ENCODE measurements at regions not wholly inside any gene's neighbourhood (a gene's known extent, or its start where the extent isn't known, plus 50 kb on each side); places are given as distances from the start of the nearest gene placed in this dataset.

- DNase-seq: no peak
- Histone ChIP-seq H3K36me3 (replicated peaks in 1 of 2; ENCODE audit: control extremely low read depth in 1 of 2, control insufficient read depth in 1 of 2, extremely low read depth in 1 of 2, insufficient read depth in 2 of 2, low read length in 1 of 2) (no peaks in the 10 kb centered on the region), H3K27ac (ENCODE audit: low read length in 2 of 2) (no peak overlapping the region), H3K4me2 (replicated peaks; ENCODE audit: low read depth, low read length, poor library complexity, severe bottlenecking) (no peak overlapping the region), H3K79me2 (ENCODE audit: control insufficient read depth, insufficient read depth, low read length) (no peaks in the 10 kb centered on the region), H3K9ac (ENCODE audit: low read length) (no peak overlapping the region), H3K4me3 (ENCODE audit: control extremely low read depth in 1 of 5, extremely low read depth in 1 of 5, insufficient read depth in 1 of 5, low read depth in 2 of 5, low read length in 4 of 5) (no peak overlapping the region), H3K4me1 (ENCODE audit: control insufficient read depth in 2 of 2, insufficient read depth in 2 of 2, low read length in 2 of 2) (no peaks in the 10 kb centered on the region), H2AFZ (ENCODE audit: insufficient read depth, low read depth, low read length, poor library complexity, severe bottlenecking) (no peak overlapping the region), H4K20me1 (ENCODE audit: control insufficient read depth, insufficient read depth, low read length, poor library complexity, severe bottlenecking) (no peaks in the 10 kb centered on the region), H3K9me3 (ENCODE audit: control extremely low read depth in 1 of 3, control insufficient read depth in 2 of 3, insufficient read depth in 1 of 3, low read length in 2 of 3) (peaks cover 0 to 17% (median 5%) of the 10 kb centered on the region in 3 donors), H3K27me3 (replicated peaks in 1 of 4; ENCODE audit: control extremely low read depth in 1 of 4, control insufficient read depth in 3 of 4, insufficient read depth in 4 of 4, low read length in 3 of 4) (no peaks in the 10 kb centered on the region)
- no peak for TF ChIP-seq CTCF (IDR thresholded peaks at IDR 0.05)
- no peak for TF ChIP-seq EZH2 (IDR thresholded peaks at IDR 0.05; ENCODE audit: borderline replicate concordance, insufficient read depth, low read depth, low read length, poor library complexity, severe bottlenecking)
- Mint-ChIP-seq H3K27ac (no peak overlapping the region), H3K27me3 (no peaks in the 10 kb centered on the region), H3K4me3 (no peak overlapping the region), H3K4me1 (no peaks in the 10 kb centered on the region), H3K9me3 (ENCODE audit: insufficient read depth) (peaks cover 3% of the 10 kb centered on the region)
- ATAC-seq (ENCODE audit: low read depth): no peak
- POLR2A ChIA-PET: no interaction called here
- intact Hi-C loops (cut with micrococcal nuclease): no loop called here
- 84% methylated on average over 4 of the region's 4 CpGs for WGBS (ENCODE audit: insufficient coverage)
- CTCF ChIA-PET: no interaction called here
These were observed 386.2 kb downstream of the MEIS1 start for GRCh38 chr2:66821168-66821567.

- H3K27ac Mint-ChIP-seq: no peak overlapping the region
- DNase-seq (no peak), ATAC-seq (ENCODE audit: low read depth) (no peak)
- Histone ChIP-seq H4K20me1 (ENCODE audit: control insufficient read depth, insufficient read depth, low read length, poor library complexity, severe bottlenecking) (no peaks in the 10 kb centered on the region), H3K9me3 (ENCODE audit: control extremely low read depth in 1 of 3, control insufficient read depth in 2 of 3, insufficient read depth in 1 of 3, low read length in 2 of 3) (peaks cover 0 to 17% (median 5%) of the 10 kb centered on the region in 3 donors), H3K4me1 (ENCODE audit: control insufficient read depth in 2 of 2, insufficient read depth in 2 of 2, low read length in 2 of 2) (no peaks in the 10 kb centered on the region), H3K9ac (ENCODE audit: low read length) (no peak overlapping the region), H3K27me3 (replicated peaks in 1 of 4; ENCODE audit: control extremely low read depth in 1 of 4, control insufficient read depth in 3 of 4, insufficient read depth in 4 of 4, low read length in 3 of 4) (no peaks in the 10 kb centered on the region), H3K36me3 (replicated peaks in 1 of 2; ENCODE audit: control extremely low read depth in 1 of 2, control insufficient read depth in 1 of 2, extremely low read depth in 1 of 2, insufficient read depth in 2 of 2, low read length in 1 of 2) (no peaks in the 10 kb centered on the region), H3K4me3 (ENCODE audit: control extremely low read depth in 1 of 5, extremely low read depth in 1 of 5, insufficient read depth in 1 of 5, low read depth in 2 of 5, low read length in 4 of 5) (no peak overlapping the region), H2AFZ (ENCODE audit: insufficient read depth, low read depth, low read length, poor library complexity, severe bottlenecking) (no peak overlapping the region), H3K27ac (ENCODE audit: low read length in 2 of 2) (no peak overlapping the region), H3K4me2 (replicated peaks; ENCODE audit: low read depth, low read length, poor library complexity, severe bottlenecking) (no peak overlapping the region), H3K79me2 (ENCODE audit: control insufficient read depth, insufficient read depth, low read length) (no peaks in the 10 kb centered on the region)
- H3K27me3 Mint-ChIP-seq: no peaks in the 10 kb centered on the region
- TF ChIP-seq EZH2 (IDR thresholded peaks at IDR 0.05; ENCODE audit: borderline replicate concordance, insufficient read depth, low read depth, low read length, poor library complexity, severe bottlenecking): no peak
- TF ChIP-seq CTCF (IDR thresholded peaks at IDR 0.05): no peak
- 85% methylated on average over 6 of the region's 6 CpGs for WGBS (ENCODE audit: insufficient coverage)
- H3K4me1 Mint-ChIP-seq: no peaks in the 10 kb centered on the region
- intact Hi-C loops (cut with micrococcal nuclease): no loop called here
- ChIA-PET CTCF (no interaction called here), POLR2A (no interaction called here)
- H3K4me3 Mint-ChIP-seq: no peak overlapping the region
- H3K9me3 Mint-ChIP-seq (ENCODE audit: insufficient read depth): peaks cover 3% of the 10 kb centered on the region
These were observed 387.3 kb downstream of the MEIS1 start for GRCh38 chr2:66822186-66822585.
